Smooth muscle cell (in vitro differentiated cells): ENCODE measurements at regions not wholly inside any gene's neighbourhood (a gene's known extent, or its start where the extent isn't known, plus 50 kb on each side); places are given as distances from the start of the nearest gene placed in this dataset.

Experiments
- DNase-seq: peaks from one replicate; lab custom pipeline; 2025; ENCODE audit not compliant: unreplicated experiment; lab: John Stamatoyannopoulos, UW
- H2AFZ ChIP-seq: fragments of 200-600 bp; sonication (generic); 2 replicates; pipeline ENCODE4 v1.6.0; 2016; ENCODE audit warnings: antibody characterized with exemption, low read depth, mild to moderate bottlenecking
- H3F3A ChIP-seq: fragments of 200-600 bp; sonication (generic); 2 replicates; pipeline ENCODE4 v1.6.0; 2017; ENCODE audit warnings: antibody characterized with exemption, low read depth
- H3K27ac ChIP-seq: fragments of 200-600 bp; sonication (generic); 2 replicates; pipeline ENCODE4 v1.5.1; 2016; ENCODE audit warnings: low read depth, mild to moderate bottlenecking
- H3K27me3 ChIP-seq: fragments of 200-600 bp; sonication (generic); 2 replicates; pipeline ENCODE4 v1.6.1; 2016; ENCODE audit warnings: low read depth, mild to moderate bottlenecking
- H3K36me3 ChIP-seq: fragments of 200-600 bp; sonication (generic); 2 replicates; pipeline ENCODE4 v1.5.1; 2016; ENCODE audit warnings: low read depth
- H3K4me1 ChIP-seq: fragments of 200-600 bp; sonication (generic); 2 replicates; pipeline ENCODE4 v1.5.1; 2016; ENCODE audit warnings: low read depth
- H3K4me2 ChIP-seq: fragments of 200-600 bp; sonication (generic); 2 replicates; pipeline ENCODE4 v1.6.0; 2016; ENCODE audit warnings: mild to moderate bottlenecking
- H3K4me3 ChIP-seq: fragments of 200-600 bp; sonication (generic); 2 replicates; pipeline ENCODE4 v1.5.1; 2016; ENCODE audit warnings: mild to moderate bottlenecking
- H3K79me2 ChIP-seq: fragments of 200-600 bp; sonication (generic); 2 replicates; pipeline ENCODE4 v1.6.0; 2016; ENCODE audit warnings: low read depth, mild to moderate bottlenecking
- H3K9ac ChIP-seq: fragments of 200-600 bp; sonication (generic); 2 replicates; pipeline ENCODE4 v1.6.0; 2016; ENCODE audit warnings: low read depth
- H3K9me3 ChIP-seq: fragments of 200-600 bp; sonication (generic); replicated peaks from 2 replicates; pipeline ENCODE4 v1.5.1; 2016; ENCODE audit warnings: low read depth
- H4K20me1 ChIP-seq: fragments of 200-600 bp; sonication (generic); 2 replicates; pipeline ENCODE4 v1.6.0; 2016; ENCODE audit warnings: low read depth
- WGBS: methylation state at CpG from one replicate; pipeline ENCODE4 v1.1.7; 2016; ENCODE audit warnings: low lambda C conversion rate; 5-methylcytosine and 5-hydroxymethylcytosine counted together
- TF ChIP-seq, protein P1 (sequence below): fragments of 200-600 bp; sonication (generic); IDR thresholded peaks from 2 replicates; pipeline ENCODE4 v1.5.1; 2017; ENCODE audit warnings: borderline replicate concordance, mild to moderate bottlenecking, antibody characterized with exemption; ENCODE audit not compliant: insufficient read depth, poor library complexity, severe bottlenecking

- H3K36me3 ChIP-seq, result no peaks in the 10 kb centered on the region
- H3K4me2 ChIP-seq, result no peak overlapping the region
- no peaks in the 10 kb centered on the region for H3K9me3 ChIP-seq
- no peak for DNase-seq
- H3K27ac ChIP-seq, result no peak overlapping the region
- no peak overlapping the region for H3K9ac ChIP-seq
- no peaks in the 10 kb centered on the region for H3K79me2 ChIP-seq
- no peaks in the 10 kb centered on the region for H4K20me1 ChIP-seq
- no peaks in the 10 kb centered on the region for H3F3A ChIP-seq
- H3K27me3 ChIP-seq, result peaks cover 17% of the 10 kb centered on the region
- TF ChIP-seq, protein P1, sequence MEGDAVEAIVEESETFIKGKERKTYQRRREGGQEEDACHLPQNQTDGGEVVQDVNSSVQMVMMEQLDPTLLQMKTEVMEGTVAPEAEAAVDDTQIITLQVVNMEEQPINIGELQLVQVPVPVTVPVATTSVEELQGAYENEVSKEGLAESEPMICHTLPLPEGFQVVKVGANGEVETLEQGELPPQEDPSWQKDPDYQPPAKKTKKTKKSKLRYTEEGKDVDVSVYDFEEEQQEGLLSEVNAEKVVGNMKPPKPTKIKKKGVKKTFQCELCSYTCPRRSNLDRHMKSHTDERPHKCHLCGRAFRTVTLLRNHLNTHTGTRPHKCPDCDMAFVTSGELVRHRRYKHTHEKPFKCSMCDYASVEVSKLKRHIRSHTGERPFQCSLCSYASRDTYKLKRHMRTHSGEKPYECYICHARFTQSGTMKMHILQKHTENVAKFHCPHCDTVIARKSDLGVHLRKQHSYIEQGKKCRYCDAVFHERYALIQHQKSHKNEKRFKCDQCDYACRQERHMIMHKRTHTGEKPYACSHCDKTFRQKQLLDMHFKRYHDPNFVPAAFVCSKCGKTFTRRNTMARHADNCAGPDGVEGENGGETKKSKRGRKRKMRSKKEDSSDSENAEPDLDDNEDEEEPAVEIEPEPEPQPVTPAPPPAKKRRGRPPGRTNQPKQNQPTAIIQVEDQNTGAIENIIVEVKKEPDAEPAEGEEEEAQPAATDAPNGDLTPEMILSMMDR, result no peak
- H3K4me3 ChIP-seq, result no peak overlapping the region
- no peak overlapping the region for H2AFZ ChIP-seq
- 42% methylated on average over 29 of the region's 29 CpGs for WGBS
- no peaks in the 10 kb centered on the region for H3K4me1 ChIP-seq
Measured at GRCh38 chr22:48340727-48341709, 1486.7 kb downstream of the BRD1 start.

- no peaks in the 10 kb centered on the region for H3K79me2 ChIP-seq
- H3K9me3 ChIP-seq, result no peaks in the 10 kb centered on the region
- no peak overlapping the region for H3K4me2 ChIP-seq
- H3K27ac ChIP-seq, result no peak overlapping the region
- H3K4me1 ChIP-seq, result no peaks in the 10 kb centered on the region
- no peaks in the 10 kb centered on the region for H3F3A ChIP-seq
- H3K27me3 ChIP-seq, result peaks cover 17% of the 10 kb centered on the region
- H3K36me3 ChIP-seq, result no peaks in the 10 kb centered on the region
- TF ChIP-seq, protein P1, result no peak
- no peak overlapping the region for H3K9ac ChIP-seq
- no peaks in the 10 kb centered on the region for H4K20me1 ChIP-seq
- 81% methylated on average over 10 of the region's 10 CpGs for WGBS
- no peak for DNase-seq
- no peak overlapping the region for H2AFZ ChIP-seq
- H3K4me3 ChIP-seq, result no peak overlapping the region
Measured at GRCh38 chr22:48340191-48340590, 1487.5 kb downstream of the BRD1 start.

- no peaks in the 10 kb centered on the region for H3F3A ChIP-seq
- H3K4me2 ChIP-seq, result no peak overlapping the region
- H3K27ac ChIP-seq, result no peak overlapping the region
- H3K4me3 ChIP-seq, result no peak overlapping the region
- H4K20me1 ChIP-seq, result no peaks in the 10 kb centered on the region
- H2AFZ ChIP-seq, result no peak overlapping the region
- WGBS, result 82% methylated on average over 19 of the region's 20 CpGs
- DNase-seq, result no peak
- no peak overlapping the region for H3K9ac ChIP-seq
- no peaks in the 10 kb centered on the region for H3K36me3 ChIP-seq
- H3K4me1 ChIP-seq, result no peaks in the 10 kb centered on the region
- H3K27me3 ChIP-seq, result peaks cover 17% of the 10 kb centered on the region
- no peaks in the 10 kb centered on the region for H3K79me2 ChIP-seq
- TF ChIP-seq, protein P1, result no peak
- H3K9me3 ChIP-seq, result no peaks in the 10 kb centered on the region
Measured at GRCh38 chr22:48338793-48339705, 1488.6 kb downstream of the BRD1 start.
